GM18507 (cell line): ENCODE measurements at regions not wholly inside any gene's neighbourhood (a gene's known extent, or its start where the extent isn't known, plus 50 kb on each side); places are given as distances from the start of the nearest gene placed in this dataset.
"Not testable (repeated sequence)": the region's sequence is repeated elsewhere in the genome, so short reads cannot be mapped to it uniquely, and the experiment has no call there.

Source experiments
- DNase-seq: peaks from one replicate; pipeline ENCODE4 v3.0.0; 2011; ENCODE audit warnings: low read depth; ENCODE audit not compliant: insufficient read length; ENCODE audit errors: extremely low spot score
- FAIRE-seq: peaks from 2 replicates; lab custom pipeline; 2011; peaks lifted over from hg19 to GRCh38; lab: Jason Lieb, UNC

DNA sequence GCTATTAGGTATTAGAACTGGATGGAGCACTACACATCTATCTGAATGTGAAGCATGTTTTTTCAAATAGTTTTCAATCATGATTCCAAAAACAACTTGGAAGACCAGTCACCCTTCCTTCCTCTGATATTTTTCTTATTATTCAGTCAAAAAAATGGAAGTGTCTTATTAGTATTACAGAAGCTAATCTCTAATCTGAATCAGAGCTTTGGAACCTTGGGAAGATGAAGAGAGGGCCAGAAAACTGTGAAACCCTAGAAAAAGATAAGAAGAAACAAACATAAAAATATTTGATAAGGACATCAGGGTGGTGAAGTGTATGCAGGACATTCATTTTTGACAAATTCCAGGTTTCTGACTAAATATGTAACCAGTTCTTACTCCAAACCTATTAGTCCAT lies 166.3 kb upstream of the PRSS16 start:
- FAIRE-seq, result no peak
- no peak for DNase-seq

DNA sequence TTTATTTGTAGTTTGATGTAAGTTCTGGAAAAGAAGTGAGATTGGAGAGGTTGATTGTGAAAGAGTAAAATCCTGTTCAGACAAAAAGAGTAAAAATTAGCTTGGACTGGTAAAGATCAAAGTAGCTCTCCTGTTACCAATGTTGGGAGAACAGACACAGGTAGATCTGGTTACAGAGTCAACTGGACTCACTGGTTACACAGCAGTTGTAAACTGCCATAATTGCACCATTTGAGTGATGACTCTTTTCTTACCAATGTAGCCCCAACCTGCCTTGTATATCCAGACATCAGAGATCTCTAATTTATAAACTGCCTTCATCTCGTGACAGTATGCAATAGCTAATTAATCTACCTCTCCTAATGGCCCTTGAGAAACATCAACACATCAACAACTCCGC lies 165.6 kb upstream of the PRSS16 start:
- DNase-seq (no peak), FAIRE-seq (no peak)

DNA sequence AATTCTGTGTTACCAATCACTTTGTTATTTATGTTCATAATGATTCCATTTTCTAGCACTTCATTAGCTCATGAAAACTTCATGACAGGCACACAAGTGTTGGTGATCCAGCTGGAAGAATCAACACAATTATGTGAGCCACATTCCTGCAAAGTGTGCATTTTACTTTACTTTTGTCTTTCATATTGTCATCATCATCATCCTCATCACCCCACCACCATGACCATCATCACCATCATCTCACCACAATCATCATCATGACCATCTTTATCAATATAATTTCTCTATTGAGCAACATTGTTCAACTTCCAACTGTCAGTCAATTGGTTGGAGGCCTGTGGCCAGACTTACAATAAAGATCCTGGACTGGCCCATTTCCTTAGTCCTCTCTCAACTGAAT lies 159.4 kb upstream of the PRSS16 start:
- DNase-seq, result no peak
- FAIRE-seq, result no peak

DNA sequence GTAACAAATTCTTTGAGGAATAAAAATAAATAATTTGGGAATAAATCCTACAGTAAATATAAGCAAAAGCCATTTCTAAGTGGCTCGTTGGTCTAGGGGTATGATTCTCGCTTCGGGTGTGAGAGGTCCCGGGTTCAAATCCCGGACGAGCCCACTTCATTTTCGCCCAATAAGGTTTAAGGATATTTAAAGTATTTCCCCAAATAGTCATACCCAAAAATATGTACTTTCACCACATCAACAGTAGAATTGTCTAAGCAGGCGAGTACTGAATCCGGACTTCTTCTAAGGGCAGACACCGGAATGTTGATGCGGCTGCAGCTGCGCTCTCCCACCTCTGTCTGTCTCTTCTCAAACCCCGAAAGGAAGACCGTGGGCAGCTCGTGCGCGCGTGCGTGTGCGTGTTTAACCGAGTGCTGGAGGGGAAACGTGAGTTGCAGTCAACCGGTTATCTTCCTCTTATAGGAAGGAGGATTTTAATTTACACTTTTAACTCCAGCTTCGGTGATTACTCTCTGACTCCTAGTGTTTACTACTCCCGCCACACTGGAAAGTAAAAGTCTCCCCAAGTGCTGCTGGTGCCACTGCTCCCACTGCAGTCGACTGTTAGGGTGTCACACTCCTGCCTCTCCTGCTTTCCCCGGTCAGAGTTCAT lies 155.7 kb upstream of the PRSS16 start:
- FAIRE-seq (peak; percentile 87), DNase-seq (peak; percentile 22)

DNA sequence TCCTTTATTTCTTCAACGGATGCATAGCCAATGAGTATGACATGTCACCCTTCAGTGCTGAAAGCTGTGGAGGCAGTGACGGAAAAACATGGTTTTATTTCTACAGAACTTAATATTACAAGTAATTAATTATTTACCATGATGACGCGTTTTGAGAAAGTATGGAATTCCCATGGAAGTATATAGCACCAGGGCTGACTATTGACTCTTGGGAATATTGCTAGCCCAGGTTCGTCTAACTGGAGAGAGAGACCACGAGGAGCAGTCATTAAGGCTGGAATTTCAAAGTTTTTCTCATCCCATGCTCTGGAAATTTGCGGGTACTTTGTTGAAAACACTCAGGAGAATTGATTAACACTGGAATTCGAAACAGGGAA lies 155.2 kb upstream of the PRSS16 start:
- no peak for DNase-seq
- no peak for FAIRE-seq

DNA sequence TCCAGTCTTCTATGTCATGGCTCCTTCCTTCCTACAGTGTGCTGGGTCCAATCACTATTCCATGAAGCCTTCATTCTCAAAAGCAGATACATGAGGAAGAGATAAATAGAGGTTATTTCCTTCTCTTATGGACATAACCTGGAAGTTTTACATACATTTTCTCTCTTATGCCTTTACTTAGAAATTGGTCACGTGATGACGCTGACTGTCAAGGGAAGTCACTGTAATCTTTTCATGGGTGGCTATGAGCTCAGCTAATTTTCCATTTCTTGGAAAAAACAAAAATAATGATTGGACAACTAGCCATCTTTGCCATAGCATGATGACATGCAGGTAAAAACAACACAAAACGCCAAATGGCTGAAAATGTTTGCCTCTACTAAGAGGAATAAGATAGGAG lies 151.6 kb upstream of the PRSS16 start:
- FAIRE-seq, result no peak
- DNase-seq, result no peak

DNA sequence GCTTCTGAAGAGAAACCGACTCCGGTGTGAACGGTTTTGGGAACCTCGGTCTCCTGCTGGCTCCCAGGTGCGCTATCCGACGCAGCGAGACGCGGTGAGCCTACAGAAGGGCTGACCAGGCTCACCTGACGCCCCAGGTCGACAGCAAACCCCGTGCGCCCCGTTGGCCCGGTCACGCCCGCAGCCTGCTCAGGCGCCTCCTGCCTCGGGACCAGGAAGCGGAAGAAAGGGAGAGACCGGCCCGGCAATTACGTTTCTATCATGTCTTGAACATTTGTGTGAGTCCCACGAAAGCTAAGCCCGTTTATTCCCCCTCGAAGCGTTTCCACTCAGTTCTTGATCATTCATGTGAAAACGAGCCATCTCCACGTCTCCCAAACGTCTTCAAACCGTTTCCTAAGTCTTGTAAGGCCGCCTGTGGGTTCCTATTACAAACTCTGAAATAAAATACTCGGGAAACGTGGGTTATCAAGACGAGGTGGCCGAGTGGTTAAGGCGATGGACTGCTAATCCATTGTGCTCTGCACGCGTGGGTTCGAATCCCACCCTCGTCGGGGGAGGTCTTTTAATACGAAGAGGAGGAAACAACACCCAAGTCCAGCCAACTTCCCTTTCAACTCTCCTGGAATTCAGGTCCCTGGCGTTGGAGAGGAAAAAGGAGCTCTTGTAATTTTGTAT lies 150.5 kb upstream of the PRSS16 start:
- DNase-seq (no peak), FAIRE-seq (no peak)

DNA sequence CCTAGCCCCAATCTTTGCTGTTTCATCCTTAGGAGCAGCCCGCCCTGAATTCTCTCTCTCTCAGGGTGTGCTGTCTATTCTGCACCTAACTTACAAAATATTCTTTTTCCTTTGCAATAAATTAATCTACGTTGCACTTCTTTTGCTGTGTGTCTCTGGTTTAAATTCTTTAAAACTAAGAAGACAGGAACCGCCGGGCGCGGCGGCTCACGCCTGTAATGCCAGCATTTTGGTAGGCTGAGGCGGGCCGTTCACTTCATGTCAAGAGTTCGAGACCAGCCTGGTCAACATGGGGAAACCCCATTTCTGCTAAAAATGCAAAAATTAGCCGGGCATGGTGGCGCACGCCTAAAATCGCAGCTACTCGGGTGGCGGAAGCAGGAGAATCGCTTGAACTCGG lies 148.5 kb upstream of the PRSS16 start:
- no peak for DNase-seq
- FAIRE-seq, result no peak

DNA sequence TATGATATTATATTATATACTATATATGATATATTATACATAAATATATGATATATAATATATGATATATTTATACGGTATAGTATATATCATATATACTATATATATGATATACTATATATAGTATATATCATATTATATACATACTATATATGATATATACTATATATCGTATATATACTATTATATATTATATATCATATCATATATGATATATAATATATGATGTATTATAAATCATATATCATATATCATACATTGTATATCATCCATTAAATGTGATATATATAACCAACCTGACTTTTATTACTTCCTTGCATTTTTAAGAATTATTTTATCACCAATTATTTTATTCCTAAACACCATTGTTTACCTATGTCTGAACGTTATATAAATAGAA lies 146.6 kb upstream of the PRSS16 start:
- no peak for DNase-seq
- FAIRE-seq, result no peak

DNA sequence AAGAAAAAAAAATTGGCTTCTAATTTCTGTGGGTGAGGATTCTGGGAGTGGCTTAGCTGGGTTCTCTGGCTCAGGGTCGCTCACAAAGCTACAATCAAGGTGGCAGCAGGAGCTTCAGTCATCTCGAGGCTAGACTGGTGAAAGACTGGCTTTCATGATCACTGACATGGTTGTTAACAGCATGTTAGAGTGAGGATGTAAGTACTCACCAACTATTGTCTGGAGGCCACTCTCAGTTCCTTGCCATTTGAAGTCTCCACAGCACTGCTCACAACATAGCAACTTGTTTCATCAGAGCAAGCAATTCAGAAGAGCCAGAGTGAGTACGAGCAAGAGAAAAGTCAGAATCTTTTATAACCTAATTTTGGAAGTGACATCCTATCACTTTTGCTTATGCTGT lies 145.7 kb upstream of the PRSS16 start:
- FAIRE-seq, result no peak
- DNase-seq, result no peak

DNA sequence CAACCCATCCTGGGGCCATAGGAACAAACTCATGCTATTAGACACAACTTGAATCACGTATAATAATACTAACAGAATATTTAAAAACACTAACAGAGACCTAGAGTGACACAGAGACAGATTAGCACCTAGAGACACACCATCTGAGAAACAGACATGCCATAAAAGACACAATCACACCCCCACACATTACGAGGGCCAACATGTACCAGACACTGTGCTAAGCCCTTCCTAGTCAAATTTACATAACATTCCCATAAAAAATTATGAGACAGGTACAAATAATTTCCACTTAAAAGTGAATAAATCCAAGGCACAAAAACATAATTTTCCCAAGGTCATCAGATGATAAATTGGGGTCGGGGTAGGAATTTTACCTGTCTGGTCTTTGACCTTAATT lies 141.1 kb upstream of the PRSS16 start:
- no peak for FAIRE-seq

DNA sequence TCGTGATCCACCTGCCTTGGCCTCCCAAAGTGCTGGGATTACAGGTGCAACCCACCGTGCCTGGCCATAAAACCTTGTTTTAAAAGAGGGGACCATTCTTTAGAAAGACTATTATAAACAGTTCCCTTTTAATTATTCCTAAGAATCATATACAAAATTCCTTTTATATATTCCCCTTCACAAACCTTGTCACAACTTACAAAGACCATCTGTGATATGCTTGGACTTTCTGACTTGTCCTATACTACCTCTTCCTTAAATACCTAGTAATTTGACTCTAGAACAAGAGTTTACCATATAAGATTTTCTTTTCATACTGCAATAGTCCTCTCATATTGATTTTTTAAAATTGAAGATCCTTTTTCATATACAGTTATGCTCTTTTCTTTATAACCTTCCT lies 135.8 kb upstream of the PRSS16 start:
- FAIRE-seq (no peak), DNase-seq (no peak)

More for the DNA sequence above, 141.1 kb upstream of the PRSS16 start:
- DNase-seq, result no peak

DNA sequence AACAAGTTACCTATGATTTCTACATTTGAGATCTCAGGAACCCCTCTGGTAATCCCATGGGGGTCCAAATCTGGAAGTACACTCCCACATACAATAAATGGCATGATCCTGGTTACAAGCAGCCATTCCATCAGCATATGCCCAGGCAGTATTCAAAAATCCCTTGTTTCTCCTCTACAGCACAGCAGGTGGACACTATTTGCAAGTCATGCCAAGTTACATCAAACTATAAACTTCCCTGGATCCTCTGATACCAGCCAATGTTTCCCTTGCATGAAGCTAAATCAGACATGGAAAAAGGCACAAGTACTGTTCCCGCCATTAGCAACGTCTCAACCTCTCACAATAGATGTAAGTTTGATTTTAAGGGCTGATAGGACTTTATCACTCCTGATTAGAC lies 134.5 kb upstream of the PRSS16 start:
- FAIRE-seq (no peak), DNase-seq (no peak)

DNA sequence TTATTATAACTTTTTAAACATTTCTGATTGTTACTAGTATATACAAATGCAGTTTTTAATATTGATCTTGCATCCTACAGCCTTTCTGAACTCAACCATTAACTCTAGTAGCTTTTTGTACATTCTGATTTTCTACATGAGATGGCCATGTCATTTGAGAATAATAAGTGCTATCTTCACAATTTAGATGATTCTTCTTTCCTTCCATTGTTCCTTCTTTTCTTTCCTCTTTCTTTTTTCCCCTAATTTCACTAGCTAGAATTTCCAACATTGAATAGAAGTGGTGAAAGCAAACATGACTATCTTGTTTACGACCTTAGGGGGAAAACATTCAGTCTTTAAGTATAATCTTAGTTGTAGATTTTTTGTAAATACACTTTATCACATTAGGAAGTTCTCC lies 128.2 kb upstream of the PRSS16 start:
- DNase-seq (no peak), FAIRE-seq (no peak)

DNA sequence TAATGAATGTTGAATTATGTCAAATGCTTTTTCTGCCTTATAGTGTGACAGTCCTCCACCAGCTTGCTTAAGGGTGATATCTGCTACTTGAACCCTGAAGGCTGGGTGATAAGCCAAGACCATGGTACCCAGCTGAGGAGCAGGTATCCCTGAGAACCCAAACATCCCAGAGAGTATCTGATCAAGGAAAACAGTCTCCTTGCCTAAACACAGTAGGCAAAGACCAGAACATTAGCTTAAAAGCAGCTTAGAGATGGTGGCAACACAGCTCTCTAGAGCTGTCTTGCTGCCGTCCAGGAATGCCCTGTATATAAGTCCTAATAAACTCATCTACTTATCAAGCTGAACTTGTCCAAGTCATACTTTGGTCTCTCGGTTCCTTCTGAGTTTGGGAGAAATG lies 127.7 kb upstream of the PRSS16 start:
- no peak for FAIRE-seq
- no peak for DNase-seq

DNA sequence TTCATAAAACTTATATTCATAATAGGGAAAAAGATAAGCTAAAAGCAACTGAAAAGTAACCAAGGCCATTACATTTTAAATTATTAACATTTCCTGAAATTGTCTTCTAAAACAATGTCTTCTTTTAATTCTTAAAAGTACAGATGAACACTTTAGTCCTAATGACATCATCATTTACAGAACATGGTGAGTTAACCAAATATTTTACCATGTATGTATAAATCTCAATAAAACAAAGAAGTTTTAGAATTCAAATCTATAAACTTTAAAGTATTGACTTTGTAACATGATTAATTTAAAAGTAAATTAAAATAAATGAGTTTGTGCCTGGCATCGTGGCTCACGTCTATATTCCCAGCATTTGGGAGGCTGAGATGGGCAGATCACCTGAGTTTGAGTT lies 125.9 kb upstream of the PRSS16 start:
- FAIRE-seq, result no peak

DNA sequence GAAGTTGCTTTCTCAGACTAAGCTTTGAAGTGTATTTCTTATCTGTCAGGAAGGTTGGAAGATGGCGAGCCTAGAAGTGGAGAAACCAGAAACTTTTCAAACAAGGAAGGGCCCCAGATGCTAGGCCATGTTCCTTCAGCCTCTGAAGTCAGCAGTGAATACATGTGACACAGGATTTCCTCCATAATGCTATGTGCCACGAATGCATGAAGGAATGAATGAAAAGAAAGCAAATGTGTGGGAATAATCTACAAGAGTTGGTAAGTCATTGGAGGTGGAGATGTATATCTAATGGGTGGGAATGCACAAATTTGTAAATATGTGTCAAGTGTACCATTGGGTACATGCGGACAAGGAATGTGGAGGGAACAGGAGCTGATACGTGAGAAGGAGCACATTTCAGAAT lies 123.2 kb upstream of the PRSS16 start:
- no peak for DNase-seq
- FAIRE-seq, result no peak

More for the DNA sequence above, 125.9 kb upstream of the PRSS16 start:
- DNase-seq, result no peak

DNA sequence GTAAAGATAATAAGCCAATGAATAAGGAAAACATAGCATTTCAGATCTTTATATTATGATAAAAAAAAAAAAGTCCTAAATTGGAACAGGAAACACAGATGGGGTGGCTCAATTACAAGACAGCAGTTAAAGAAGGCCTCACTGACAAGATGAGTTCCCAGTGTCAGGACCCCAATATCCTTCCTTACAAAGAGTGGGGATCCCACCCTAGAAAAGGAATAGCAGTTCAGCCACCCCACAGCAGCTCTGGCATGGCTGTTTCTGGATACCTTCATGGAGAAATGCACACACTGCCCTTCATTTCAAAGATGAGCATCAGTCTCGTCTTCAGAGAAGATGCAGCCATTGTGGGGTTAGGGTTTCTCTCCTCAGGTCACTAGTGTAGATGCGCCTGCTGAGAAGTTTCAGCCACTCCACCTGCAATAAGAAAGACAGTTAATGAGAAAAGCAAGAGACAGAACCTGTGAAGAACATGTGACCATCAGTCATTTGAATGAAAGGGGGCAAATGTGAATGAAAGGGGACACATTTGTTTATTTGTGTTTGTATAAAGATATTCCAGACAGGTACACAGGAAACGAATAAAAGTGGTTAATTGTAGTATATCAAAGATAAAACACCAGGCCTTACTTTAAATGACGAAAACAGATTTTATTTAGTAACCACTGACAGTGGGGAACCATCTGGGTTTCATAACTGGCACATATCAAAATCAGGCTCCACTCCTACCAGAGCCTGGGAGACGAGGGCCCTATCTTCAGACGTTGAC lies 121.3 kb upstream of the PRSS16 start:
- DNase-seq, result no peak
- no peak for FAIRE-seq

DNA sequence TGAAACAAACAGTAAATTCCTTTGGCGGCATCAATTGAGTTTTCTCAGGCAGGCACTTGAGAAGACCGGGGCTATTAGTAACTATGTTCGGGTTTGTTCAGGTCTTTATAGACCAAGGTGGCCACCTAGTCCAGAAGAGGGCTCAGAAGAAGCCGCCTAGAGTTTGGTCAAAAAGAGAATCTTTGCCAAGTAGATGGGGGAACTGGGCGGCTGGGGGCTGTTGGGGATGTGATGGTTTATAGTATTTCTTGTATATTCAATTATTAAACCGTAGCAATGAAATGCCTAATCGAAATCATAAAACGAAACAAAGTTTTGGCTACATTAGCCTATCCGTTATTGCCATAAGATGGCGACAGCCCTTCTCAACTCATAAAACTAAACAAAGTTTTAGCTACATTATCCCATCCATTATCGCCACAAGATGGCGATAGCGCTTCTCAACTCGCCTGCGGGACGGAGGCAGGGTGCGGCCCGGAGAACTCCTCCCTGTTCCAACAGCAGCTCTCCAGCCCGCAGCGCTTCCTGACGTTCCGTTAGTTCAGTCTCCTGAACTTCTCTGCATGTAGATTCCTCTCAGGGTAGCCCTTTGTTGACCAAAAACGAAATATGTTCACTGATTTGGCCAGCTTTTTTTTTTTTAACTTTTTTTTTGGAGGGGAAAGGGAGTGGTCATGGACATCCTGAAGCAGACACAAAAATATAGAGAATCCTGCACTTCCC lies 120.5 kb upstream of the PRSS16 start:
- FAIRE-seq, result peak; percentile 94

DNA sequence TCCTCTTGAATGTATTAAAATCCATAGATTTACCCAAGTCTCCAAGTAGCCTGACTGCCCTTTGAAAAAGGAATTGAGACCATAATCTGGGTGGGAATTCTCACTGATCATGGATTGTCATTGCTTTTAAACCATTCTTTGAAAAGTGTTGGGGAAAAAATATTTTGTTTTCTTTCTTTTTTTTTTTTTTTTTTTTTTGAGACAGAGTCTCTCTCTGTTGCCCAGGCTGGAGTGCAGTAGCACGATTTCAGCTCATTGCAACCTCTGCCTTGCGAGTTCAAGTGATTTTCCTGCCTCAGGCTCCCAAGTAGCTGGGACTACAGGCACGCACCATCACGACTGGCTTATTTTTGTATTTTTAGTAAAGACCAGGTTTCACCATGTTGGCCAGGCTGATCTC lies 119.6 kb upstream of the PRSS16 start:
- not testable (repeated sequence) for DNase-seq, FAIRE-seq

More for the DNA sequence above, 120.5 kb upstream of the PRSS16 start:
- no peak for DNase-seq
